KMS-11 (cell line): ENCODE measurements at regions not wholly inside any gene's neighbourhood (a gene's known extent, or its start where the extent isn't known, plus 50 kb on each side); places are given as distances from the start of the nearest gene placed in this dataset.

Source experiments
- H2AFZ ChIP-seq: fragments of 200-600 bp; sonication (generic); 2 replicates; pipeline ENCODE4 v1.6.1; 2016; ENCODE audit warnings: antibody characterized with exemption, mixed run types, low read depth
- H3K27ac ChIP-seq: fragments of 200-600 bp; sonication (generic); 2 replicates; pipeline ENCODE4 v1.6.1; 2016; ENCODE audit warnings: mild to moderate bottlenecking, mixed run types
- H3K27me3 ChIP-seq: fragments of 200-600 bp; sonication (generic); 2 replicates; pipeline ENCODE4 v1.6.1; 2017; ENCODE audit warnings: mild to moderate bottlenecking, low read depth, mixed run types, moderate library complexity; ENCODE audit not compliant: insufficient read depth
- H3K36me3 ChIP-seq: fragments of 200-600 bp; sonication (generic); 2 replicates; pipeline ENCODE4 v1.6.1; 2017; ENCODE audit warnings: mild to moderate bottlenecking, mixed run types; ENCODE audit not compliant: insufficient read depth
- H3K4me1 ChIP-seq: fragments of 200-600 bp; sonication (generic); 2 replicates; pipeline ENCODE4 v1.6.1; 2016; ENCODE audit warnings: mild to moderate bottlenecking, low read depth, mixed run types; ENCODE audit not compliant: poor library complexity, severe bottlenecking
- H3K4me2 ChIP-seq: fragments of 200-600 bp; sonication (generic); 2 replicates; pipeline ENCODE4 v1.7.0; 2016; ENCODE audit warnings: mild to moderate bottlenecking, mixed run types
- H3K4me3 ChIP-seq: fragments of 200-600 bp; sonication (generic); IDR thresholded peaks from 2 replicates; pipeline ENCODE4 v1.6.1; 2017; ENCODE audit warnings: low read depth, low read length, mixed read lengths; ENCODE audit not compliant: insufficient read depth
- H3K79me2 ChIP-seq: fragments of 200-600 bp; sonication (generic); 2 replicates; pipeline ENCODE4 v1.6.1; 2016; ENCODE audit warnings: low read depth, mixed run types; ENCODE audit not compliant: insufficient read depth
- H3K9ac ChIP-seq: fragments of 200-600 bp; sonication (generic); 2 replicates; pipeline ENCODE4 v1.6.1; 2016; ENCODE audit warnings: mild to moderate bottlenecking, mixed run types
- H4K20me1 ChIP-seq: fragments of 200-600 bp; sonication (generic); 2 replicates; pipeline ENCODE4 v1.6.1; 2016; ENCODE audit warnings: mild to moderate bottlenecking, mixed run types; ENCODE audit not compliant: insufficient read depth
- CTCF ChIP-seq: fragments of 200-600 bp; sonication (generic); conservative IDR thresholded peaks from 2 replicates; pipeline ENCODE4 v1.6.1; 2017; ENCODE audit warnings: low read depth, mild to moderate bottlenecking, antibody characterized with exemption, low read length, moderate library complexity, mixed read lengths

GRCh38 chr13:47279920-47280319 is 383.1 kb upstream of the HTR2A start:
- Histone ChIP-seq H3K36me3 (no peaks in the 10 kb centered on the region), H4K20me1 (no peaks in the 10 kb centered on the region)

GRCh38 chr13:47277774-47278173 is 380.9 kb upstream of the HTR2A start:
- no peaks in the 10 kb centered on the region for H3K4me1 ChIP-seq
- TF ChIP-seq CTCF, result no peak

More at GRCh38 chr13:47279920-47280319, 383.1 kb upstream of the HTR2A start:
- H3K79me2 ChIP-seq, result no peaks in the 10 kb centered on the region
- TF ChIP-seq CTCF, result no peak
- no peak overlapping the region for H3K4me3 ChIP-seq
- H2AFZ ChIP-seq, result no peak overlapping the region
- H3K27ac ChIP-seq, result no peak overlapping the region
- no peak overlapping the region for H3K4me2 ChIP-seq
- H3K27me3 ChIP-seq, result no peaks in the 10 kb centered on the region
- no peak overlapping the region for H3K9ac ChIP-seq
- no peaks in the 10 kb centered on the region for H3K4me1 ChIP-seq

GRCh38 chr13:47268270-47268669 is 371.4 kb upstream of the HTR2A start:
- no peaks in the 10 kb centered on the region for H3K79me2 ChIP-seq
- no peak overlapping the region for H3K9ac ChIP-seq
- no peak for TF ChIP-seq CTCF
- H3K4me3 ChIP-seq, result no peak overlapping the region
- H3K36me3 ChIP-seq, result no peaks in the 10 kb centered on the region
- H3K27ac ChIP-seq, result no peak overlapping the region
- H3K4me2 ChIP-seq, result no peak overlapping the region
- no peak overlapping the region for H2AFZ ChIP-seq
- H3K4me1 ChIP-seq, result no peaks in the 10 kb centered on the region
- H4K20me1 ChIP-seq, result no peaks in the 10 kb centered on the region
- no peaks in the 10 kb centered on the region for H3K27me3 ChIP-seq

More at GRCh38 chr13:47277774-47278173, 380.9 kb upstream of the HTR2A start:
- no peak overlapping the region for H3K4me3 ChIP-seq
- no peak overlapping the region for H3K9ac ChIP-seq
- no peaks in the 10 kb centered on the region for H3K27me3 ChIP-seq
- no peaks in the 10 kb centered on the region for H3K79me2 ChIP-seq
- H3K4me2 ChIP-seq, result no peak overlapping the region
- H4K20me1 ChIP-seq, result no peaks in the 10 kb centered on the region
- no peak overlapping the region for H3K27ac ChIP-seq
- no peak overlapping the region for H2AFZ ChIP-seq
- no peaks in the 10 kb centered on the region for H3K36me3 ChIP-seq

GRCh38 chr13:47258384-47258783 is 361.5 kb upstream of the HTR2A start:
- Histone ChIP-seq H3K27me3 (no peaks in the 10 kb centered on the region), H3K79me2 (no peaks in the 10 kb centered on the region), H3K4me2 (no peak overlapping the region), H3K27ac (no peak overlapping the region), H4K20me1 (no peaks in the 10 kb centered on the region), H3K9ac (no peak overlapping the region), H3K4me1 (no peaks in the 10 kb centered on the region), H3K36me3 (no peaks in the 10 kb centered on the region), H3K4me3 (no peak overlapping the region), H2AFZ (no peak overlapping the region)
- TF ChIP-seq CTCF, result no peak
